A673 (cell line): ENCODE measurements at regions not wholly inside any gene's neighbourhood (a gene's known extent, or its start where the extent isn't known, plus 50 kb on each side); places are given as distances from the start of the nearest gene placed in this dataset.

Experiments used
- EZH2 ChIP-seq: fragments of 200-600 bp; sonication (generic); IDR thresholded peaks from 2 replicates; pipeline ENCODE4 v1.6.1; 2017; ENCODE audit warnings: borderline replicate concordance, low read depth, mild to moderate bottlenecking, mixed read lengths, antibody characterized with exemption, low read length; ENCODE audit not compliant: poor library complexity, severe bottlenecking
- TF ChIP-seq, protein P1 (sequence below): fragments of 300-800, 200-600 bp; sonication (generic); conservative IDR thresholded peaks from 2 replicates; pipeline ENCODE4 v1.5.1; 2017; ENCODE audit warnings: low read depth, mild to moderate bottlenecking, antibody characterized with exemption, low read length, moderate library complexity, mixed read lengths

GRCh38 chr15:55035749-55036148 lies 161.0 kb downstream of the RSL24D1 start:
- TF ChIP-seq, protein P1, sequence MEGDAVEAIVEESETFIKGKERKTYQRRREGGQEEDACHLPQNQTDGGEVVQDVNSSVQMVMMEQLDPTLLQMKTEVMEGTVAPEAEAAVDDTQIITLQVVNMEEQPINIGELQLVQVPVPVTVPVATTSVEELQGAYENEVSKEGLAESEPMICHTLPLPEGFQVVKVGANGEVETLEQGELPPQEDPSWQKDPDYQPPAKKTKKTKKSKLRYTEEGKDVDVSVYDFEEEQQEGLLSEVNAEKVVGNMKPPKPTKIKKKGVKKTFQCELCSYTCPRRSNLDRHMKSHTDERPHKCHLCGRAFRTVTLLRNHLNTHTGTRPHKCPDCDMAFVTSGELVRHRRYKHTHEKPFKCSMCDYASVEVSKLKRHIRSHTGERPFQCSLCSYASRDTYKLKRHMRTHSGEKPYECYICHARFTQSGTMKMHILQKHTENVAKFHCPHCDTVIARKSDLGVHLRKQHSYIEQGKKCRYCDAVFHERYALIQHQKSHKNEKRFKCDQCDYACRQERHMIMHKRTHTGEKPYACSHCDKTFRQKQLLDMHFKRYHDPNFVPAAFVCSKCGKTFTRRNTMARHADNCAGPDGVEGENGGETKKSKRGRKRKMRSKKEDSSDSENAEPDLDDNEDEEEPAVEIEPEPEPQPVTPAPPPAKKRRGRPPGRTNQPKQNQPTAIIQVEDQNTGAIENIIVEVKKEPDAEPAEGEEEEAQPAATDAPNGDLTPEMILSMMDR: no peak
- TF ChIP-seq EZH2: no peak
